ENCODE measurements at regions not wholly inside any gene's neighbourhood (a gene's known extent, or its start where the extent isn't known, plus 50 kb on each side); places are given as distances from the start of the nearest gene placed in this dataset.

DNA sequence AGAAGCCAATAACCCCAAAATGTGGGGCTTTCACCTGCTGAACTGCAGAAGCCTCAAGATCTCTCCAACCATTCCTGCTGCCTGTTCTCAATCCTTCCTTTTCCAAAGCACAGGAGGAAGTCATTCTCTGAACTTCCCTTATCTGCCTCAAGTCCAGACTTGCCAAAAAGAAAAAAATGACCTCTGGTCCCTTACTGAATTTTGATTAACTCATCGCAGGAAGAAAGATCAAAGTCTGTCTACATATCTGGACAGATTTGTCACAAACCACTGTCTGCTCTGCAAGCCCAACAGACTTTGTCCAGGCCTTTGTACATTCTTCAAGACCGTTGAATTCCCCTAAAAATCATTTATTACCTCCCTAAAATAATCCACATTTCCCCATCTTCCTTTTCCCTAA is 126.5 kb upstream of the NBEA start:
- no peak overlapping the region for H3K4me3 ChIP-seq (ENCODE audit: control extremely low read depth in 1 of 5, extremely low read depth in 1 of 5, insufficient read depth in 1 of 5, low read depth in 2 of 5, low read length in 4 of 5)
- DNase-seq (no peak), ATAC-seq (ENCODE audit: low read depth) (no peak)
- no peaks in the 10 kb centered on the region for H3K27me3 ChIP-seq (replicated peaks in 1 of 4; ENCODE audit: control extremely low read depth in 1 of 4, control insufficient read depth in 3 of 4, insufficient read depth in 4 of 4, low read length in 3 of 4)
- peaks cover 0 to 4% (median 1%) of the 10 kb centered on the region in 3 donors for H3K9me3 ChIP-seq (ENCODE audit: control extremely low read depth in 1 of 3, control insufficient read depth in 2 of 3, insufficient read depth in 1 of 3, low read length in 2 of 3)
- no peaks in the 10 kb centered on the region for H3K4me1 ChIP-seq (ENCODE audit: control insufficient read depth in 2 of 2, insufficient read depth in 2 of 2, low read length in 2 of 2)
- H3K27me3 Mint-ChIP-seq, result no peaks in the 10 kb centered on the region
- CTCF ChIA-PET, result no interaction called here
- H3K27ac ChIP-seq (ENCODE audit: low read length in 2 of 2), result no peak overlapping the region
- peaks cover 11% of the 10 kb centered on the region for H3K9me3 Mint-ChIP-seq (ENCODE audit: insufficient read depth)
- no peak for TF ChIP-seq EZH2 (IDR thresholded peaks at IDR 0.05; ENCODE audit: borderline replicate concordance, insufficient read depth, low read depth, low read length, poor library complexity, severe bottlenecking)
- TF ChIP-seq, protein P1, sequence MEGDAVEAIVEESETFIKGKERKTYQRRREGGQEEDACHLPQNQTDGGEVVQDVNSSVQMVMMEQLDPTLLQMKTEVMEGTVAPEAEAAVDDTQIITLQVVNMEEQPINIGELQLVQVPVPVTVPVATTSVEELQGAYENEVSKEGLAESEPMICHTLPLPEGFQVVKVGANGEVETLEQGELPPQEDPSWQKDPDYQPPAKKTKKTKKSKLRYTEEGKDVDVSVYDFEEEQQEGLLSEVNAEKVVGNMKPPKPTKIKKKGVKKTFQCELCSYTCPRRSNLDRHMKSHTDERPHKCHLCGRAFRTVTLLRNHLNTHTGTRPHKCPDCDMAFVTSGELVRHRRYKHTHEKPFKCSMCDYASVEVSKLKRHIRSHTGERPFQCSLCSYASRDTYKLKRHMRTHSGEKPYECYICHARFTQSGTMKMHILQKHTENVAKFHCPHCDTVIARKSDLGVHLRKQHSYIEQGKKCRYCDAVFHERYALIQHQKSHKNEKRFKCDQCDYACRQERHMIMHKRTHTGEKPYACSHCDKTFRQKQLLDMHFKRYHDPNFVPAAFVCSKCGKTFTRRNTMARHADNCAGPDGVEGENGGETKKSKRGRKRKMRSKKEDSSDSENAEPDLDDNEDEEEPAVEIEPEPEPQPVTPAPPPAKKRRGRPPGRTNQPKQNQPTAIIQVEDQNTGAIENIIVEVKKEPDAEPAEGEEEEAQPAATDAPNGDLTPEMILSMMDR (IDR thresholded peaks at IDR 0.05), result no peak
- POLR2A ChIA-PET, result no interaction called here
- 63% methylated on average over 2 of the region's 2 CpGs for WGBS (ENCODE audit: insufficient coverage)
- no peak overlapping the region for H3K4me2 ChIP-seq (replicated peaks; ENCODE audit: low read depth, low read length, poor library complexity, severe bottlenecking)
- H4K20me1 ChIP-seq (ENCODE audit: control insufficient read depth, insufficient read depth, low read length, poor library complexity, severe bottlenecking), result no peaks in the 10 kb centered on the region
- no peaks in the 10 kb centered on the region for H3K4me1 Mint-ChIP-seq
- no peaks in the 10 kb centered on the region for H3K36me3 ChIP-seq (replicated peaks in 1 of 2; ENCODE audit: control extremely low read depth in 1 of 2, control insufficient read depth in 1 of 2, extremely low read depth in 1 of 2, insufficient read depth in 2 of 2, low read length in 1 of 2)
- H3K4me3 Mint-ChIP-seq, result no peak overlapping the region
- intact Hi-C loops (cut with micrococcal nuclease), result no loop called here
- no peak overlapping the region for H3K27ac Mint-ChIP-seq
- no peaks in the 10 kb centered on the region for H3K79me2 ChIP-seq (ENCODE audit: control insufficient read depth, insufficient read depth, low read length)
- H3K9ac ChIP-seq (ENCODE audit: low read length), result no peak overlapping the region
- H2AFZ ChIP-seq (ENCODE audit: insufficient read depth, low read depth, low read length, poor library complexity, severe bottlenecking), result no peak overlapping the region

DNA sequence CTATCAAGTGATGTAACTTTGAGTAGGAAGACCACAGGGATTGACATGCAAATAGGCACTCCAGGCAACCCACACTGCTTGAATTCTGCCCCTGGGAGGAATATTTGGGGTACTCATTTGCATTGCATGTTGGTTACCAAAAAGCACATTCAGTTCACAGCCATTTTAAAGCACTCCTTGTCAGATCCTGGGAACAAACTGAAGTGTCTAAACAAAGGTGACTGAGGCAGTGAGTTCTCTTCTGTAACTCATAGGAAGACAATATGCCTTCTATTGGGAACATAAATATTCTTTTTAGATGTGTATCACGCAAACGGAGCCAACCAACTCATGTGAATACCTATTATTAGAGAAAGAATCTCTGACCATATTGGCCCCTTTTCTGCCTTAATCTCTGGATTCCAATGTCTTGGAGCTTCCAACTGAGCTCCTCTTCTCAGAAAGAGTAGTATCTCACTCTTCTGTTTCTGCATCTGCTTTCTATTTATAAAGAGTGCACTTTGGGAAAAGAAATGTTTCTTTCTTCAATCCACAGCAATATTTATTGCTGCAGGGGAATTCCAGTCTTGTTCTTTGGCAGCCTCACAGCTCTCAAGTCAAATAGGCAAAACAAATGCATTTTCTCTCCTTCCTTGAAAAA is 125.7 kb upstream of the NBEA start:
- Mint-ChIP-seq H3K4me3 (no peak overlapping the region), H3K4me1 (no peaks in the 10 kb centered on the region), H3K9me3 (ENCODE audit: insufficient read depth) (peaks cover 10% of the 10 kb centered on the region), H3K27me3 (no peaks in the 10 kb centered on the region), H3K27ac (no peak overlapping the region)
- Histone ChIP-seq H3K27ac (ENCODE audit: low read length in 2 of 2) (no peak overlapping the region), H3K4me2 (replicated peaks; ENCODE audit: low read depth, low read length, poor library complexity, severe bottlenecking) (no peak overlapping the region), H3K9me3 (ENCODE audit: control extremely low read depth in 1 of 3, control insufficient read depth in 2 of 3, insufficient read depth in 1 of 3, low read length in 2 of 3) (peaks cover 0 to 2% (median 1%) of the 10 kb centered on the region in 3 donors), H4K20me1 (ENCODE audit: control insufficient read depth, insufficient read depth, low read length, poor library complexity, severe bottlenecking) (no peaks in the 10 kb centered on the region), H3K4me1 (ENCODE audit: control insufficient read depth in 2 of 2, insufficient read depth in 2 of 2, low read length in 2 of 2) (no peaks in the 10 kb centered on the region), H2AFZ (ENCODE audit: insufficient read depth, low read depth, low read length, poor library complexity, severe bottlenecking) (no peak overlapping the region), H3K79me2 (ENCODE audit: control insufficient read depth, insufficient read depth, low read length) (no peaks in the 10 kb centered on the region), H3K9ac (ENCODE audit: low read length) (no peak overlapping the region), H3K27me3 (replicated peaks in 1 of 4; ENCODE audit: control extremely low read depth in 1 of 4, control insufficient read depth in 3 of 4, insufficient read depth in 4 of 4, low read length in 3 of 4) (no peaks in the 10 kb centered on the region), H3K4me3 (ENCODE audit: control extremely low read depth in 1 of 5, extremely low read depth in 1 of 5, insufficient read depth in 1 of 5, low read depth in 2 of 5, low read length in 4 of 5) (no peak overlapping the region), H3K36me3 (replicated peaks in 1 of 2; ENCODE audit: control extremely low read depth in 1 of 2, control insufficient read depth in 1 of 2, extremely low read depth in 1 of 2, insufficient read depth in 2 of 2, low read length in 1 of 2) (no peaks in the 10 kb centered on the region)
- TF ChIP-seq, protein P1 (IDR thresholded peaks at IDR 0.05), result no peak
- TF ChIP-seq EZH2 (IDR thresholded peaks at IDR 0.05; ENCODE audit: borderline replicate concordance, insufficient read depth, low read depth, low read length, poor library complexity, severe bottlenecking), result no peak
- intact Hi-C loops (cut with micrococcal nuclease), result no loop called here
- ATAC-seq (ENCODE audit: low read depth), result no peak
- CTCF ChIA-PET, result no interaction called here
- POLR2A ChIA-PET, result no interaction called here
- no CpG with 5 or more reads among the region's 2 CpGs for WGBS (ENCODE audit: insufficient coverage)
- no peak for DNase-seq
